ENCODE measurements at regions not wholly inside any gene's neighbourhood (a gene's known extent, or its start where the extent isn't known, plus 50 kb on each side); places are given as distances from the start of the nearest gene placed in this dataset.

DNA sequence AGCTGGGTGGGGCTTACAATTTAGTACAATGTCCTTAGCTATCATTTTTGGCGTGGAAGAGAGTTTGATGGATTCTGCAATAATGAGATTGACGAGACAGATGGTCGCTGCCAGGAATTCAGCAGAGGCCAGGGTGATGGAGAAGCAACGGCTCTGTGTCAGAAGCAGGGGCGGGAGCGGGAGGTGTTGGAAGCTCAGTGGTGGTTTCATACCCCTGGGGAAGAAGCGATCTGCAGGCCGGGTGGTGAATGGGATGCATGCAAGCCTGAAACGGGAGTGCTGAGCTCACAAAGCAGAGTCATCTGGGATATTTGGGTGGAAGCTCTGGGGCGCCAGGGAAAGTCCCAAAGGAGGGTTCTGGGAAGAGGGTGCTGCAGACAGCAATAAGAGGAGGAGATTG lies 370.8 kb downstream of the ZNF536 start:
- Mint-ChIP-seq H3K4me1 (no peaks in the 10 kb centered on the region), H3K27ac (no peak overlapping the region)

DNA sequence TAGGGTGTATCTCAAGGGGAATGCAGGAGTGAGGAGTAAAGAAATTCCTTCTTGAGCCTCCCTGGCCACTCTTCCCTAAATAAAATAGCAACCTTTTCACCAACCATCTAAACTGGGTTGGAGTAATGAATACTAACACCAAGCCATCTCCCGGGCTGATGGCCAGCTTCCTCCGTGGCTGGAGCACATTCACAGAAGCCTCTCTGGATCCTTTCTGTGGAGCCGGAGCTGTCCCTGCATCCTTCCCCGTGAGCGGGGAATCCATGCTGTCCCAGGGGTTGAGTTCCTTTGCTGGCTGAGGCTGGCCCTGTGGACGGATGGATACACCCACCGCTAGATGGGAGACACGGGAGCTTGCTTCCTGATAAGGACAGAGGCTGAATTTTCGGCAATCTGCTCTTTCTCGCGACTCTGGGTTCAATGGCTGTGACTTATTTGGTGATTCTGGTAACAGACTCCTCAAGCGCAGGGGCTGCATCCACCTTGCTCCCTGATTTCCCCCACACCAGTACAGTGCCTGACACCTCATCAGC lies 370.3 kb downstream of the ZNF536 start:
- Mint-ChIP-seq H3K27me3 (ENCODE audit: low read depth in 3 of 3) (peaks cover 0 to 4% (median 2%) of the 10 kb centered on the region in 3 donors), H3K4me1 (no peaks in the 10 kb centered on the region), H3K4me3 (no peak overlapping the region), H3K27ac (no peak overlapping the region), H3K36me3 (no peaks in the 10 kb centered on the region), H3K9me3 (no peaks in the 10 kb centered on the region)
- no peak for DNase-seq

More for the DNA sequence above, 370.8 kb downstream of the ZNF536 start:
- Mint-ChIP-seq H3K27me3 (ENCODE audit: low read depth in 3 of 3) (peaks cover 2 to 4% (median 2%) of the 10 kb centered on the region in 3 donors), H3K4me3 (no peak overlapping the region), H3K9me3 (peaks cover 0 to 1% (median 0%) of the 10 kb centered on the region in 6 donors), H3K36me3 (no peaks in the 10 kb centered on the region)
- no peak for DNase-seq

DNA sequence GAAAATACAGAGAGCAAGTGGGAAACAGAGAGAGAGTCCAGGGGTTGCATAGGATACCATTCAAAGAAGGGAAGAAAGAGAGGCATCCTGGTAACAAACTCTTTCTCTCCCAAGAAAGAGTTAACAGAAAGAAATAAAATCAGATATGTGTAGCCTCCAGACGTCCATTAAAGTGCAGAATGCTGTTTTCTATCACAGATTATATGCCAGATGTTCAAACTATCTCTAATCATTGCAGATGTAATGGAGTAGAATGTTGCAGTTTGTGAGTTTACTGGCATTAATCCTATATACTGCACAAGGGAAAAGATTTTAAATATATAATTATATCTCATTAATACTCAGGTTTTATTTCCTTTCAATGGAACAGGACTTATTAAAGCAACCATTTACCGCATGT lies 369.4 kb downstream of the ZNF536 start:
- no peak for DNase-seq
- H3K36me3 Mint-ChIP-seq, result no peaks in the 10 kb centered on the region
- H3K4me1 Mint-ChIP-seq, result no peaks in the 10 kb centered on the region

DNA sequence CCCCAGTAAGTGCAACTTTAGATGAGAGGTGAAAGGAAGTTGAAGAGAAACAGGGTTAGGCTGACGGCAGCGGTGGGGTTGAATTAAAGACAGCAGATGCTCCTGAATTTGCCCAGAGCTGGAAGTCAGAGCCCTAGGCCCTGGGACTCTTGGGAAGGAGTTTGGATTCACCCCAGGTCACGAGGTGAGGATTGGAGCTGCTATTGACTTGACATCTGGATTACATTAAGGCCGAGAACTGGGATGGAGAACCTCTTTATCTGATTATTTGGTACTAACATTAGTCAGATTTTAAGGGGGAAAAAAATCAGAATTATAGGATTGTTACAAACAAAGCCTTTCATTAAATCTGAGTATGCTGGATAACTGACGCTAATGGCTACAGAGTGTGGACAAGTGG lies 367.2 kb downstream of the ZNF536 start:
- peaks cover 0 to 4% (median 2%) of the 10 kb centered on the region in 3 donors for H3K27me3 Mint-ChIP-seq (ENCODE audit: low read depth in 3 of 3)
- H3K27ac Mint-ChIP-seq, result no peak overlapping the region
- no peaks in the 10 kb centered on the region for H3K36me3 Mint-ChIP-seq
- no peaks in the 10 kb centered on the region for H3K4me1 Mint-ChIP-seq
- no peaks in the 10 kb centered on the region for H3K9me3 Mint-ChIP-seq
- no peak for DNase-seq
- H3K4me3 Mint-ChIP-seq, result no peak overlapping the region

More for the DNA sequence above, 369.4 kb downstream of the ZNF536 start:
- peaks cover 0 to 4% (median 2%) of the 10 kb centered on the region in 3 donors for H3K27me3 Mint-ChIP-seq (ENCODE audit: low read depth in 3 of 3)
- H3K4me3 Mint-ChIP-seq, result no peak overlapping the region
- no peak overlapping the region for H3K27ac Mint-ChIP-seq
- no peaks in the 10 kb centered on the region for H3K9me3 Mint-ChIP-seq

DNA sequence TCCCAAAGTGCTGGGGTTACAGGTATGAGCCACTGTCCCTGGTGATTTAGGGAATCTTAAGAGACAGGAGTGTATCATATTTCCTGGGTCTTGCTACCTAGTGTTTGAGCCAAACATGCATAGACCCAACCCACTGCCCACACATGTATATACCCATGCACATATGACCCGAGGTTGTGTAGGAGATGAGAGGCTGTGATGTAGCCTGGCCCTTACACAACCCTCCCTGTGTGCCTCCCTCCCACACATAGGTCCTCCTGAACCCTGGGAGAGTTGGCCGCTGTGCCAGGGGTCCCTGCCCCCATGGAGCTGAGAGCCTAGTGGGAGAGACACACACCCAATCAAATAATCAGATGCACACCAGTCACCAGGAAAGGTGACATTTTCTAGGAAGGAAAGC lies 365.9 kb downstream of the ZNF536 start:
- Mint-ChIP-seq H3K4me3 (no peak overlapping the region), H3K36me3 (no peaks in the 10 kb centered on the region), H3K27me3 (ENCODE audit: low read depth in 3 of 3) (peaks cover 0 to 4% (median 4%) of the 10 kb centered on the region in 3 donors), H3K27ac (no peak overlapping the region), H3K4me1 (no peaks in the 10 kb centered on the region), H3K9me3 (no peaks in the 10 kb centered on the region)
- no peak for DNase-seq

DNA sequence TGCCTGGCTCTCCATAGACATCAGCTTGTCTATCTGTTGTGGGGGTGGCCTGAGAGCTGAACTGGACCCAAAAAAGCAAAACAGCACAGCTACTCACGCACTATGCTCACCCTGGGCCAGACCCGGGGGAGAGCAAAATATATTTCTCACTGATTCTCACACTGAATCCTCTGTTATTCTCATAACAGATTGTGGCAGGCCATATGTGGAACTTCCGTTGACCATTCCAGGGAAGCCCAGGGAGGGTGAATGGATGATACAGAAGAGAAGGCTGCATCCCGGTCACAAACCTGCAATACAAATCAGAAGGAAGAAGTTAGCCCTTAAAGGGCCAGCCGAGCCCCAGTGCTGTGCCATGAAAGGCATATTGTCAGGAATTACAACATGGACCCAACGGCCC lies 362.5 kb downstream of the ZNF536 start:
- Mint-ChIP-seq H3K27me3 (ENCODE audit: low read depth in 3 of 3) (peaks cover 0 to 2% (median 0%) of the 10 kb centered on the region in 3 donors), H3K4me1 (peaks cover under 1 to 5% of the 10 kb centered on the region in 2 donors), H3K27ac (no peak overlapping the region), H3K4me3 (no peak overlapping the region), H3K9me3 (no peaks in the 10 kb centered on the region), H3K36me3 (no peaks in the 10 kb centered on the region)
- DNase-seq, result no peak

DNA sequence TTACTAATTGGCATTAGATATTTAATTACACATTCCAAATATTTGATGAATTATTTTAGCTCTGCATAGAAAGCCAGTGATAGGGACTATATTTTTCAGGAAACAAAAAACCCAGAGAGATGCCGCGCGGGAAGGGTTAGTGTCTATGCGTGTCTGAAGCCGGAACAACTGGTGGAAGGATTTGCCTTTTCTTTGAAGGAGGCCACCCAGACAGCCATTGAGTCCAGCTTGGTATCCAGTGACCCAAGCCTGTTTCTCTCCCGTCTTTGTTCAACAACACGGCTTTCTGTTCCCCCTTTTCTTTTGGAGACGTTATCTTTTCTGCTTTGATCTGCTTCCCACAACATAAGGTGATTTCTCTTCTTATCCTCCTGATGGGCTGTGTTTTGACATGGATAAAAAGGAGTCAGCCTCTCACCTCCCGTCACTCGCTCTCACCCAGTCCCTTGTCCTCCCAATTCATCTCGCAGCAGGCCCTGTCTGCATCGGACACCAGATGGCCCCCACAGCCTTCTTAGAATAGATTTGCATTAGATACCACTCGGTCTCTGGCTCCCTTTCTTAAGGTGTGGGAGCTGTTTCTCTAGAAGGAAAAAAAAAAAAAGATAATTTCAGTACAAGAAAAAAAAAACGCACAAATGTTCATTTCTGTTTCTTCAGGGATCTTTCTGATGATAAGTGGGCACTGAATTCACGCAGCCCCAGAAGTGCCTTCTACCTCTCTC lies 361.8 kb downstream of the ZNF536 start:
- Mint-ChIP-seq H3K4me1 (peaks cover 4 to 9% of the 10 kb centered on the region in 2 donors), H3K4me3 (no peak overlapping the region), H3K36me3 (no peaks in the 10 kb centered on the region), H3K27ac (no peak overlapping the region), H3K9me3 (no peaks in the 10 kb centered on the region), H3K27me3 (ENCODE audit: low read depth in 3 of 3) (peaks cover 0 to 2% (median 0%) of the 10 kb centered on the region in 3 donors)
- DNase-seq, result no peak

DNA sequence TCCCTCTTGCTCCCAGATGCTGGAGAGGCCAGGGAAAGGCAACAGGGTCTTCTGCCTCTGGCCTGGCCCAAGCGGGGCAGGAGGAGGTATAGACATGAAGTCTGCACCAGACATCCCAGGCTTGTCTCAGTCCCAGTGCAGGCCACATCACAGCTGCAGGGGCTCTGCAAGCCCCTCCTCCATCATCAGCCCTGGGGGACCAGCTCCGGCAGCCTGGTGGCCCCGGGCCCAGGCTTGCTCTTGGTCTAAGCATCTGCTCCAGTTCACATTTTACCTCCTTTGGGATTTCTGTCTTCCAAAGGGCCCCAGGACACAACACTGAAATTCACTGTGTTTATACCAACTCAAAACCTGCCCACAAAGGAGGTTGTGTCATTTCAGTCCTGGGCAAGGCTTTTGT lies 359.4 kb downstream of the ZNF536 start:
- H3K36me3 Mint-ChIP-seq, result no peaks in the 10 kb centered on the region
- peaks cover 0 to 2% (median 0%) of the 10 kb centered on the region in 3 donors for H3K27me3 Mint-ChIP-seq (ENCODE audit: low read depth in 3 of 3)
- H3K4me1 Mint-ChIP-seq, result peaks cover 4 to 9% of the 10 kb centered on the region in 2 donors
- DNase-seq, result no peak
- H3K27ac Mint-ChIP-seq, result no peak overlapping the region
- H3K4me3 Mint-ChIP-seq, result no peak overlapping the region
- H3K9me3 Mint-ChIP-seq, result no peaks in the 10 kb centered on the region

DNA sequence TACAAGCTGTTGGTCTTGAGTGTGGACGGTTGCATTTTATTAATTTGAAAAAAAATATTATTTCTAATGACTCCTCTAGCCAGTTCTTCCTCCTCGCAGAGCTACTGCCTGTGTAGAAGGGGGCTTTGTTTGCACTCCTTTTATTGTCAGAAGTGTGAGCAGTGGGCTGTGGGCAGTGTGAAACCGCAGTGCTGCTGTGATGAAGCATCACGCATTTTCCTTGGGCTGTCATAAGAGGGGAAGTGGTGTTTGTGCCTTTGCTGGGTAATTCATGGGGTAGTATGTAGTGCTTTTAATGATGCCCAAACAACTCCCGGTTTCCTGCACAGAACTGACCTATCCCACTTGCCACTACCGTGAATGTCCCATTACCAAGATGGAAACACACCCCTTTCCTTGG lies 357.3 kb downstream of the ZNF536 start:
- no peaks in the 10 kb centered on the region for H3K36me3 Mint-ChIP-seq
- no peak overlapping the region for H3K4me3 Mint-ChIP-seq
- peak overlapping the region in 1 of 6 donors; percentile 7 for H3K27ac Mint-ChIP-seq
- no peaks in the 10 kb centered on the region for H3K9me3 Mint-ChIP-seq
- H3K4me1 Mint-ChIP-seq, result peaks cover 4 to 9% of the 10 kb centered on the region in 2 donors
- peaks cover 0 to 2% (median 0%) of the 10 kb centered on the region in 3 donors for H3K27me3 Mint-ChIP-seq (ENCODE audit: low read depth in 3 of 3)
- peak in 1 of 3 donors; percentile 9 for DNase-seq

DNA sequence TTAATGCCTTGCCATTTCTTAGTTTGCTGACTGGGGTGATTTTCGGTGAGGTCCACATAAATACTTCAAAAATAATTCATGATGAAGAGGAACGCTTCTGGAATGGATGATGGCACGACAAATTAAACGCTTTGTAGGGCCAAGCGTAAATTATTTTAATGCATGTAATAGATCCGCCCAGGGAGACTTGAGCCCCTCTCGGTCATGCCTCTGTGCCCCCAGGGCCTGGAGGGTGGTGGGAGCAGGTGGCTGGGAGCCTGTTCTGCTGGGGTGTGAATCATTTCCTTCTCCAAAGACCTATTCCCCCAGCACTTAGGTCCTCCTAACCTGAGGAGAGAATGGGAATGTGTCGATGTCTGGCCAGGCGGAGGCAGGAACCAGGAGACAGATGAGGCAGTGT lies 350.6 kb downstream of the ZNF536 start:
- DNase-seq, result no peak
- peaks cover 5 to 12% of the 10 kb centered on the region in 2 donors for H3K4me1 Mint-ChIP-seq
- no peaks in the 10 kb centered on the region for H3K36me3 Mint-ChIP-seq
- no peak overlapping the region for H3K4me3 Mint-ChIP-seq
- peaks cover 0 to 7% (median 0%) of the 10 kb centered on the region in 3 donors for H3K27me3 Mint-ChIP-seq (ENCODE audit: low read depth in 3 of 3)
- no peak overlapping the region for H3K27ac Mint-ChIP-seq
- no peaks in the 10 kb centered on the region for H3K9me3 Mint-ChIP-seq

DNA sequence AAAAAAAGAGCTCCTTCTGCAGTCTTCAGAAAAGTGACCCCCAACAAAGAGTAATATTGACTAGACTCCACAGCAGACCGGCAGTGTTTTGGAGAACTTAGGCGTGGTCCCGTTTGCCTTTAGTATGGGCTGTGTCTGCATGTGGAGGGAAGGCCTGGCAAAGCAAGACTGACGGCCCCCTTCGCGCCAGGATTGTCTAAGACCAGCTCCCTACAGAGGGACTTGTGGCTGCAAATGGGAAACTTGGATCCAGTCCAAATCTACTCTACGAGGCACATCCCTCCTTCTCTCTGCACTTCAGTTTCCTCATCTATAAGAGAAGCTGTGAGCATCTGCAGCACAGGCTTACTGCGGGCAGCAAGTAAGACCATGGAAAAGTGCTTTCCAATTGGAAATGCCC lies 350.0 kb downstream of the ZNF536 start:
- no peaks in the 10 kb centered on the region for H3K9me3 Mint-ChIP-seq
- no peaks in the 10 kb centered on the region for H3K36me3 Mint-ChIP-seq
- H3K4me3 Mint-ChIP-seq, result no peak overlapping the region
- H3K27me3 Mint-ChIP-seq (ENCODE audit: low read depth in 3 of 3), result peaks cover 0 to 7% (median 0%) of the 10 kb centered on the region in 3 donors
- peaks cover 5 to 12% of the 10 kb centered on the region in 2 donors for H3K4me1 Mint-ChIP-seq
- H3K27ac Mint-ChIP-seq, result no peak overlapping the region
- DNase-seq, result no peak

DNA sequence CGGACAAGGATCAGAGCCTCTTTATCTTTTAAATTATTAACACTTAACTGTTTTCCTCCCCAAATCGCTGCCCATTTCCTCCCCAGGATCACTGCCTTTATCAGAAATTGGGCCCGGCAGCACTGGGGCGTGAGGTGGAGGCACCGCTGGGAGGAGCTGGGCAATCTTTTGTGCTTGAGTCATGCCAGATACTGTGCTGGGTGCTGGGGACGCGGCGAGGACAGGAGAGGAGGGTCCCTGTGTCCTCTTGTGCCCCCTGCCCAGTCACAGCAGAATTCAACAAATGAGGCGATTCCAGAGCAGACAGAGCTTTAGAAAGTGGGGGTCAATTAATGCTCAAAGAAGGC lies 347.8 kb downstream of the ZNF536 start:
- Mint-ChIP-seq H3K36me3 (no peaks in the 10 kb centered on the region), H3K4me3 (peak overlapping the region in 3 of 5 donors; percentile 10 to 53 (median 33)), H3K9me3 (no peaks in the 10 kb centered on the region), H3K4me1 (peaks cover 5 to 12% of the 10 kb centered on the region in 2 donors), H3K27me3 (ENCODE audit: low read depth in 3 of 3) (peaks cover 0 to 7% (median 0%) of the 10 kb centered on the region in 3 donors), H3K27ac (no peak overlapping the region)
- no peak for DNase-seq

DNA sequence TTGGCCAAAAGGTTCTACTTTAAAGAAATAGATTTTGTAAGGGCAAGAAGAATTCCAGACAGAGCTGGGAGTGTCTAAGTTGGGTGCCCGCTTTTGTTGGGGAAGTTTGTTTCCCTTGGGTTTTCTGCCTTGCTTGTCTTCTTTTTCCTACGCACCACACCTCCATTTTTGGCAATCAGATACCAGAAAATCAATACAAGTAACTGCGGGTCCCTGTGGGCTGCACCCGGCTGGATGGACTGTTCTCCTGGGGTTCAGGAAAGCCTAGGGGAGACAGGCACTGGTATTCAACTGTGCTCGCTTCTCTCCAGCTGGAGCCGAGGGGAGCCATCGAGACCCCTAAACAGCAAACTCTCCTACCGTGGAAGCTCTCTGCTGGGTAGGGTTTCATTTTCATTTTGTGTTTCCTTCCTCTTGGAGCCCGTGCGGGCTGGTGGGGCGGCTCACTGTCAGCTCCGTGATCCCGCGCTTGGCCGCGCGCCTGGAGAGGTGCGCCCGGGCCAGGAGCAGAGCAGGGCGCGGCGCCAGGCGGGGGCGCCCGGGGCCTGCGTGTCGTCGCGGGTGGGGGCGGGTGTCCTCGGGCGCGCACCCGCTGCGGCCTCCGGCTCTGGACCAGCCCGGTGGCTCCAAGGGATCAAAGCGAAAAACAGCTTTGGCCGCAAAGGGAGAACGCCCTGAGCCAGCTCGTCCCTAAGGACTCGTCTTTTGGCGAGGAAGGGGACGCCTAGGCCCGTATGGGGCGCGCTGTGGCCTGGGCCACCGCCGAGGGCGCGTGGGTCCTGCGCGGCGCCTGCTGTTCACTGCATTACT lies 347.2 kb downstream of the ZNF536 start:
- Mint-ChIP-seq H3K27me3 (ENCODE audit: low read depth in 3 of 3) (peaks cover 0 to 7% (median 0%) of the 10 kb centered on the region in 3 donors), H3K27ac (no peak overlapping the region), H3K4me3 (peak overlapping the region; percentile 53 to 69 (median 63)), H3K9me3 (no peaks in the 10 kb centered on the region), H3K4me1 (peaks cover 5 to 12% of the 10 kb centered on the region in 2 donors), H3K36me3 (no peaks in the 10 kb centered on the region)
- DNase-seq, result no peak

DNA sequence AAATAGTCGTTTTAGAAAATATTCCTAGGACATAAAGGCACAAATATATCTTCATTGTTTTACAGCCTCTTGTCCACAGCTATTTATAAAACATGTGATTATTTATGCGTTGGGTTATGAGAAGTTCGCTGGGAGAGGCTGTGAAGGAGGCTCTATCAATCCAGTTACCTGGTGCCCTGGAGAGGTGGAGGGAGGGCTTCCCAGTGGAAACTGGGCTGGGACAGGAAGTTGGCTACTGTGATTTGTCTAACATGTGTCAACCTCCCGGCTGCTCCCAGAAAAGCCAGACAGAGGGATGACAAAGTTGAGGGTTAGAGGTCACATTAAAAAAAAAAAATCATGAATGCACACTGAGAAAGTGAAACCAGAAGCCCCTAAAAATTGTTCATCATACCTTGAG lies 346.5 kb downstream of the ZNF536 start:
- DNase-seq, result no peak
- Mint-ChIP-seq H3K9me3 (no peaks in the 10 kb centered on the region), H3K27ac (no peak overlapping the region), H3K27me3 (ENCODE audit: low read depth in 3 of 3) (peaks cover 0 to 7% (median 0%) of the 10 kb centered on the region in 3 donors), H3K4me3 (peak overlapping the region in 4 of 5 donors; percentile 53 to 69 (median 64)), H3K4me1 (peaks cover 5 to 12% of the 10 kb centered on the region in 2 donors), H3K36me3 (no peaks in the 10 kb centered on the region)
